22Rv1 (cell line): ENCODE measurements at regions not wholly inside any gene's neighbourhood (a gene's known extent, or its start where the extent isn't known, plus 50 kb on each side); places are given as distances from the start of the nearest gene placed in this dataset.

Experiments
- ZFX ChIP-seq: fragments of 450-650 bp; IDR thresholded peaks from 2 replicates; pipeline ENCODE4 v1.6.1; 2017; ENCODE audit warnings: antibody characterized with exemption, borderline replicate concordance
- TF ChIP-seq, protein P1 (sequence below): fragments of 450-650 bp; IDR thresholded peaks from 2 replicates; pipeline ENCODE4 v1.5.1; 2017; ENCODE audit warnings: mild to moderate bottlenecking

DNA sequence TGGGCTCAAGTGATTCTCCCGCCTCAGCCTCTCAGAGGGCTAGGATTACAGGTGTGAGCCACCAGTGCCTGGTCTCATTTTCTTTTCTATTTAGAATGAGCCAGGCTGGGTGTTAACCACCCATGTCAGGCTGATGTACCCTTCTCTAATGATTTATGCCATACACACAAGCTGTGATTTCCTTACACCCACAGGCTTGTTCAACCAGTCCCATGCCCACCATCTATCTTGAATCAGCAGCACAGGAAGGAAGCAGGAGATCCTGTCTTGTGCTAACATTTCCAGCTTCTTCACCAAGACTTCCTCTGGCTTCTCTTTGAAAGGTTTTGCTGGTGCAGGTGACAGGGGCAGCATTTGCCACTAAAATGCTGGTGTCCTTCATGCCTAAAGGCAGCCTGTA, 176.4 kb downstream of the GATA3 start:
- TF ChIP-seq, protein P1, sequence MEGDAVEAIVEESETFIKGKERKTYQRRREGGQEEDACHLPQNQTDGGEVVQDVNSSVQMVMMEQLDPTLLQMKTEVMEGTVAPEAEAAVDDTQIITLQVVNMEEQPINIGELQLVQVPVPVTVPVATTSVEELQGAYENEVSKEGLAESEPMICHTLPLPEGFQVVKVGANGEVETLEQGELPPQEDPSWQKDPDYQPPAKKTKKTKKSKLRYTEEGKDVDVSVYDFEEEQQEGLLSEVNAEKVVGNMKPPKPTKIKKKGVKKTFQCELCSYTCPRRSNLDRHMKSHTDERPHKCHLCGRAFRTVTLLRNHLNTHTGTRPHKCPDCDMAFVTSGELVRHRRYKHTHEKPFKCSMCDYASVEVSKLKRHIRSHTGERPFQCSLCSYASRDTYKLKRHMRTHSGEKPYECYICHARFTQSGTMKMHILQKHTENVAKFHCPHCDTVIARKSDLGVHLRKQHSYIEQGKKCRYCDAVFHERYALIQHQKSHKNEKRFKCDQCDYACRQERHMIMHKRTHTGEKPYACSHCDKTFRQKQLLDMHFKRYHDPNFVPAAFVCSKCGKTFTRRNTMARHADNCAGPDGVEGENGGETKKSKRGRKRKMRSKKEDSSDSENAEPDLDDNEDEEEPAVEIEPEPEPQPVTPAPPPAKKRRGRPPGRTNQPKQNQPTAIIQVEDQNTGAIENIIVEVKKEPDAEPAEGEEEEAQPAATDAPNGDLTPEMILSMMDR: no peak
- TF ChIP-seq ZFX: no peak
